Caco-2 (cell line): ENCODE measurements at regions not wholly inside any gene's neighbourhood (a gene's known extent, or its start where the extent isn't known, plus 50 kb on each side); places are given as distances from the start of the nearest gene placed in this dataset.
A peak's percentile ranks its signal among the peaks of the same experiment; 100 is the strongest.

Experiments
- BruUV-seq: library from RNA; stranded (reverse); fragments of 400-500 nt; replicated peaks from 2 replicates; lab custom pipeline; 2021; lab: Mats Ljungman, UMichigan
- CTCF ChIA-PET: fragments of 300-600 bp; sonication (Branson Sonifier 250); formaldehyde crosslinking; loops from one replicate; lab custom pipeline; 2022; ENCODE audit warnings: antibody characterized with exemption; lab: Charles Lee
- POLR2A ChIA-PET: fragments of 300-600 bp; sonication (Branson Sonifier 250); formaldehyde crosslinking; loops from one replicate; lab custom pipeline; 2022; ENCODE audit warnings: antibody characterized with exemption; lab: Charles Lee
- DNase-seq, 2 experiments: peaks; one replicate each; pipeline versions ENCODE4 v3.0.0 to v3.0.0-alpha.2; 2020 to 2022
- H3K27me3 ChIP-seq: replicated peaks from 2 replicates; pipeline ENCODE4 v1.6.0; 2011; ENCODE audit warnings: low read length; ENCODE audit not compliant: control insufficient read depth, insufficient read depth
- H3K36me3 ChIP-seq: 2 replicates; pipeline ENCODE4 v1.5.1; 2011; ENCODE audit warnings: low read length; ENCODE audit not compliant: control insufficient read depth, insufficient read depth
- H3K4me1 ChIP-seq: fragments of 250-450 bp; sonication (Bioruptor Pico); 2 replicates; pipeline ENCODE4 v1.5.1; 2020; ENCODE audit warnings: mild to moderate bottlenecking
- H3K4me3 ChIP-seq: 2 replicates; pipeline ENCODE4 v1.5.1; 2011; ENCODE audit warnings: low read depth, mild to moderate bottlenecking, control low read depth, low read length
- H3K9me3 ChIP-seq: fragments of 250-450 bp; sonication (Bioruptor Pico); 2 replicates; pipeline ENCODE4 v1.5.1; 2020; ENCODE audit warnings: mild to moderate bottlenecking, moderate library complexity
- H3K27ac Mint-ChIP-seq: one replicate; pipeline ENCODE4 v1.8.0; 2022; ENCODE audit warnings: mixed read lengths; ENCODE audit not compliant: unreplicated experiment
- H3K27me3 Mint-ChIP-seq: one replicate; pipeline ENCODE4 v1.8.0; 2022; ENCODE audit warnings: mixed read lengths; ENCODE audit not compliant: insufficient read depth, unreplicated experiment
- H3K36me3 Mint-ChIP-seq: one replicate; pipeline ENCODE4 v1.8.0; 2022; ENCODE audit warnings: mild to moderate bottlenecking, mixed read lengths; ENCODE audit not compliant: insufficient read depth, unreplicated experiment
- H3K4me1 Mint-ChIP-seq: one replicate; pipeline ENCODE4 v1.8.0; 2022; ENCODE audit warnings: low read depth, mixed read lengths; ENCODE audit not compliant: unreplicated experiment
- H3K4me3 Mint-ChIP-seq: one replicate; pipeline ENCODE4 v1.8.0; 2022; ENCODE audit warnings: mild to moderate bottlenecking, moderate library complexity, mixed read lengths; ENCODE audit not compliant: unreplicated experiment
- H3K9me3 Mint-ChIP-seq: one replicate; pipeline ENCODE4 v1.8.0; 2022; ENCODE audit warnings: mixed read lengths; ENCODE audit not compliant: unreplicated experiment
- CTCF ChIP-seq, 2 experiments: fragments of 200-600 bp in 1 of 2; IDR thresholded peaks; 1 replicate in 1 of 2; 2 replicates in 1 of 2; pipeline versions ENCODE4 v1.5.1 to v1.8.0; 2011 to 2022; ENCODE audit warnings: antibody characterized with exemption in 1 of 2, control low read depth in 1 of 2, inconsistent platforms in 1 of 2, low read depth in 1 of 2, low read length in 1 of 2, mild to moderate bottlenecking in 1 of 2, moderate library complexity in 1 of 2; ENCODE audit not compliant: insufficient read depth in 1 of 2, severe bottlenecking in 1 of 2, unreplicated experiment in 1 of 2
- intact Hi-C: fragments of 100-400 bp; cut with micrococcal nuclease; formaldehyde crosslinking; loops from one replicate; pipeline ENCODE4 v1.10.0; 2022; ENCODE audit not compliant: unreplicated experiment

GRCh38 chr18:55076643-55077218 is 117.5 kb upstream of the CCDC68 start:
- no peaks in the 10 kb centered on the region for H3K27me3 ChIP-seq
- H3K27me3 Mint-ChIP-seq, result no peaks in the 10 kb centered on the region
- ChIA-PET POLR2A (no interaction called here), CTCF (no interaction called here)
- H3K4me3 ChIP-seq, result no peak overlapping the region
- peaks cover 4% of the 10 kb centered on the region; the same call in 1 of the 2 replicates for H3K4me1 ChIP-seq
- no peaks in the 10 kb centered on the region for H3K9me3 Mint-ChIP-seq
- no peaks in the 10 kb centered on the region for H3K9me3 ChIP-seq
- H3K4me1 Mint-ChIP-seq, result peaks cover 21% of the 10 kb centered on the region
- no peak overlapping the region for H3K4me3 Mint-ChIP-seq
- no peaks in the 10 kb centered on the region for H3K36me3 Mint-ChIP-seq
- intact Hi-C loops, result no loop called here
- BruUV-seq, result no TSS peak
- DNase-seq, result peak in 1 of 2 experiments; percentile 23
- H3K36me3 ChIP-seq, result no peaks in the 10 kb centered on the region
- TF ChIP-seq CTCF (IDR thresholded peaks at IDR 0.05; ENCODE audit: insufficient read depth in 1 of 2, low read depth in 1 of 2, low read length in 1 of 2, severe bottlenecking in 1 of 2, unreplicated experiment in 1 of 2), result no peak
- no peak overlapping the region for H3K27ac Mint-ChIP-seq

- Mint-ChIP-seq H3K4me1 (peaks cover 11% of the 10 kb centered on the region), H3K9me3 (no peaks in the 10 kb centered on the region), H3K27ac (no peak overlapping the region), H3K36me3 (no peaks in the 10 kb centered on the region), H3K27me3 (no peaks in the 10 kb centered on the region), H3K4me3 (no peak overlapping the region)
- no peaks in the 10 kb centered on the region for H3K36me3 ChIP-seq
- no peak for DNase-seq
- CTCF ChIA-PET, result no interaction called here
- intact Hi-C loops, result no loop called here
- H3K9me3 ChIP-seq, result no peaks in the 10 kb centered on the region
- no peaks in the 10 kb centered on the region for H3K27me3 ChIP-seq
- H3K4me1 ChIP-seq, result peaks cover 4% of the 10 kb centered on the region; the same call in 1 of the 2 replicates
- POLR2A ChIA-PET, result no interaction called here
- BruUV-seq, result no TSS peak
- H3K4me3 ChIP-seq, result no peak overlapping the region
- no peak for TF ChIP-seq CTCF (IDR thresholded peaks at IDR 0.05; ENCODE audit: insufficient read depth in 1 of 2, low read depth in 1 of 2, low read length in 1 of 2, severe bottlenecking in 1 of 2, unreplicated experiment in 1 of 2)
Observed at GRCh38 chr18:55073834-55074233, 114.6 kb upstream of the CCDC68 start.

- no peak overlapping the region for H3K27ac Mint-ChIP-seq
- DNase-seq, result no peak
- H3K4me3 Mint-ChIP-seq, result no peak overlapping the region
- Histone ChIP-seq H3K4me3 (no peak overlapping the region), H3K9me3 (no peaks in the 10 kb centered on the region), H3K27me3 (no peaks in the 10 kb centered on the region), H3K4me1 (peaks cover 4% of the 10 kb centered on the region; the same call in 1 of the 2 replicates), H3K36me3 (no peaks in the 10 kb centered on the region)
- no TSS peak for BruUV-seq
- peaks cover 10% of the 10 kb centered on the region for H3K4me1 Mint-ChIP-seq
- TF ChIP-seq CTCF (IDR thresholded peaks at IDR 0.05; ENCODE audit: insufficient read depth in 1 of 2, low read depth in 1 of 2, low read length in 1 of 2, severe bottlenecking in 1 of 2, unreplicated experiment in 1 of 2), result no peak
- intact Hi-C loops, result no loop called here
- CTCF ChIA-PET, result no interaction called here
- no peaks in the 10 kb centered on the region for H3K27me3 Mint-ChIP-seq
- POLR2A ChIA-PET, result no interaction called here
- H3K36me3 Mint-ChIP-seq, result no peaks in the 10 kb centered on the region
- H3K9me3 Mint-ChIP-seq, result no peaks in the 10 kb centered on the region
Observed at GRCh38 chr18:55073116-55073515, 113.9 kb upstream of the CCDC68 start.
